Fibroblast of skin of left quadriceps (primary cell): ENCODE measurements at regions not wholly inside any gene's neighbourhood (a gene's known extent, or its start where the extent isn't known, plus 50 kb on each side); places are given as distances from the start of the nearest gene placed in this dataset.
"Not testable (repeated sequence)": the region's sequence is repeated elsewhere in the genome, so short reads cannot be mapped to it uniquely, and the experiment has no call there.

Experiments used
- DNase-seq, 2 experiments: peaks; one replicate each; pipeline ENCODE4 v3.0.0-alpha.2; 2013; ENCODE audit warnings: low read depth in 2 of 2

GRCh38 chr3:73120710-73121109 is 59.3 kb downstream of the EBLN2 start:
- no peak for DNase-seq

GRCh38 chr3:73121669-73122331 is 60.3 kb downstream of the EBLN2 start:
- no peak for DNase-seq

- DNase-seq, result no peak
Measured at GRCh38 chr3:73134034-73134433, 72.6 kb downstream of the EBLN2 start.

- no peak for DNase-seq
Measured at GRCh38 chr3:73136941-73137340, 75.5 kb downstream of the EBLN2 start.

- DNase-seq, result no peak
Measured at GRCh38 chr3:73137736-73138403, 76.4 kb downstream of the EBLN2 start.

GRCh38 chr3:73140772-73141442 is 79.4 kb downstream of the EBLN2 start:
- DNase-seq, result no peak

GRCh38 chr3:73141525-73141924 is 80.1 kb downstream of the EBLN2 start:
- DNase-seq, result peak; percentile 13 to 18

GRCh38 chr3:73143401-73143800 is 81.9 kb downstream of the EBLN2 start:
- no peak for DNase-seq

GRCh38 chr3:73143821-73144237 is 82.4 kb downstream of the EBLN2 start:
- DNase-seq, result peak; percentile 36 to 52

GRCh38 chr3:73144276-73144675 is 82.8 kb downstream of the EBLN2 start:
- no peak for DNase-seq

GRCh38 chr3:73144828-73145227 is 83.4 kb downstream of the EBLN2 start:
- no peak for DNase-seq

GRCh38 chr3:73147479-73147878 is 86.0 kb downstream of the EBLN2 start:
- DNase-seq, result not testable (repeated sequence)

GRCh38 chr3:73148206-73148605 is 86.7 kb downstream of the EBLN2 start:
- DNase-seq, result no peak

GRCh38 chr3:73148682-73149081 is 87.2 kb downstream of the EBLN2 start:
- DNase-seq, result no peak

GRCh38 chr3:73150369-73151130 is 89.1 kb downstream of the EBLN2 start:
- DNase-seq, result no peak

GRCh38 chr3:73152571-73152970 is 91.1 kb downstream of the EBLN2 start:
- DNase-seq, result not testable (repeated sequence)

GRCh38 chr3:73153057-73153456 is 91.6 kb downstream of the EBLN2 start:
- DNase-seq, result not testable (repeated sequence)

- not testable (repeated sequence) for DNase-seq
Measured at GRCh38 chr3:73154261-73154660, 92.8 kb downstream of the EBLN2 start.

- DNase-seq, result not testable (repeated sequence)
Measured at GRCh38 chr3:73155441-73155840, 94.0 kb downstream of the EBLN2 start.

- DNase-seq, result no peak
Measured at GRCh38 chr3:73164622-73165021, 103.2 kb downstream of the EBLN2 start.

- no peak for DNase-seq
Measured at GRCh38 chr3:73175698-73176097, 114.2 kb downstream of the EBLN2 start.

- no peak for DNase-seq
Measured at GRCh38 chr3:73176941-73177340, 115.5 kb downstream of the EBLN2 start.
